ENCODE measurements at regions not wholly inside any gene's neighbourhood (a gene's known extent, or its start where the extent isn't known, plus 50 kb on each side); places are given as distances from the start of the nearest gene placed in this dataset.

DNA sequence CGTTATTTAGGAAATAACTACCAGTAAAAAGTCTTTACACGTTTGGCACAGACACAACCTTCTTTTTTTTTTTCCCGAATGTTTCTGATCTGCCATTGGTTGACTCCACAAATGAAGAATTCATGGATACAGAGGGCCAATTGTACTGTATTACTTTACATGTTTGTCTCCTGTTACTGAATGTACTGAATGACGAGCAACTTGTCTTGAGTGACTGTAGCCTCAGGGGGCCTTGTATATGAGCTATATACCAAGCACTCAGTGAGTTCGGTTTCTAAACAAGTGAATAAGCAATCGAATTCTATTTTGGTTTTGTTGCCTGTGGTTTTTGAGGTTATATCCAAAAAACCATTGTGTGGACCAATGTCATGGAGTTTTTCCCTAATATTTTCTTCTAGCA, 480.0 kb upstream of the SYT1 start:
- Histone ChIP-seq H2BK5ac (ENCODE audit: low read depth, low read length, poor library complexity, severe bottlenecking) (no peak overlapping the region), H3K79me1 (ENCODE audit: low read depth in 1 of 2, low read length in 2 of 2) (no peaks in the 10 kb centered on the region), H3K4ac (ENCODE audit: low read depth, low read length) (no peak overlapping the region), H4K5ac (ENCODE audit: low read depth, low read length) (no peak overlapping the region), H3K14ac (replicated peaks; ENCODE audit: low read depth, low read length) (no peak overlapping the region), H3K9ac (ENCODE audit: low read depth, low read length) (no peak overlapping the region), H4K20me1 (ENCODE audit: insufficient read depth, low read length) (no peaks in the 10 kb centered on the region), H3K27ac (ENCODE audit: insufficient read depth, low read length) (no peak overlapping the region), H3K56ac (ENCODE audit: extremely low read depth, insufficient read depth, low read length) (no peak overlapping the region), H3K4me1 (ENCODE audit: control insufficient read depth, insufficient read depth, low read length) (no peaks in the 10 kb centered on the region), H3K23ac (ENCODE audit: low read depth, low read length) (no peak overlapping the region), H3K9me1 (ENCODE audit: insufficient read depth, low read length) (no peaks in the 10 kb centered on the region), H3K27me3 (ENCODE audit: control insufficient read depth, insufficient read depth, low read length) (no peaks in the 10 kb centered on the region), H3K36me3 (ENCODE audit: control insufficient read depth, insufficient read depth, low read length) (no peaks in the 10 kb centered on the region), H4K91ac (ENCODE audit: insufficient read depth, low read depth, low read length) (no peak overlapping the region), H3K4me3 (ENCODE audit: insufficient read depth, low read depth, low read length) (no peak overlapping the region), H3K4me2 (ENCODE audit: low read depth, low read length) (no peak overlapping the region), H3K9me3 (ENCODE audit: control insufficient read depth, insufficient read depth, low read length) (no peaks in the 10 kb centered on the region), H2AFZ (replicated peaks; ENCODE audit: low read length, poor library complexity) (no peak overlapping the region), H3K18ac (ENCODE audit: low read depth, low read length) (no peak overlapping the region), H4K8ac (ENCODE audit: low read depth in 2 of 2, low read length in 2 of 2) (no peak overlapping the region), H2BK120ac (ENCODE audit: low read depth, low read length) (no peak overlapping the region), H2BK20ac (ENCODE audit: low read depth, low read length) (no peak overlapping the region), H2AK9ac (replicated peaks; ENCODE audit: low read depth, low read length, poor library complexity) (no peak overlapping the region), H2BK15ac (ENCODE audit: low read depth, low read length) (no peak overlapping the region), H2AK5ac (ENCODE audit: low read depth, low read length) (no peak overlapping the region)
- DNase-seq (no peak), ATAC-seq (ENCODE audit: low read depth) (no peak)
- intact Hi-C loops (cut with micrococcal nuclease) (no loop called here), in situ Hi-C loops (cut with MboI; ENCODE audit: low sequenced_read_pairs) (no loop called here), dilution Hi-C loops (cut with HindIII; ENCODE audit: low sequenced_read_pairs, unreplicated experiment) (no loop called here)
- ChIA-PET CTCF (no interaction called here), POLR2A (ENCODE audit: unreplicated experiment) (no interaction called here)
- no TSS peak for BruUV-seq (replicated peaks)
- no CpG with 5 or more reads among the region's 6 CpGs for WGBS, 2 experiments (ENCODE audit: extremely low coverage in 2 of 2, insufficient read length in 1 of 2)
- TF ChIP-seq RAD21 (IDR thresholded peaks at IDR 0.05; ENCODE audit: low read length): no peak
- no peak for TF ChIP-seq RCOR1 (IDR thresholded peaks at IDR 0.05; ENCODE audit: insufficient replicate concordance, low read length)
- TF ChIP-seq POLR2A (IDR thresholded peaks at IDR 0.05; ENCODE audit: low read depth, low read length): no peak
- no peak for TF ChIP-seq BHLHE40 (IDR thresholded peaks at IDR 0.05; ENCODE audit: low read depth, low read length)
- TF ChIP-seq CEBPB (IDR thresholded peaks at IDR 0.05; ENCODE audit: low read depth, low read length): no peak
- TF ChIP-seq, protein P1, sequence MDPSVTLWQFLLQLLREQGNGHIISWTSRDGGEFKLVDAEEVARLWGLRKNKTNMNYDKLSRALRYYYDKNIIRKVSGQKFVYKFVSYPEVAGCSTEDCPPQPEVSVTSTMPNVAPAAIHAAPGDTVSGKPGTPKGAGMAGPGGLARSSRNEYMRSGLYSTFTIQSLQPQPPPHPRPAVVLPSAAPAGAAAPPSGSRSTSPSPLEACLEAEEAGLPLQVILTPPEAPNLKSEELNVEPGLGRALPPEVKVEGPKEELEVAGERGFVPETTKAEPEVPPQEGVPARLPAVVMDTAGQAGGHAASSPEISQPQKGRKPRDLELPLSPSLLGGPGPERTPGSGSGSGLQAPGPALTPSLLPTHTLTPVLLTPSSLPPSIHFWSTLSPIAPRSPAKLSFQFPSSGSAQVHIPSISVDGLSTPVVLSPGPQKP (IDR thresholded peaks at IDR 0.05; ENCODE audit: borderline replicate concordance, low read depth, low read length): no peak
- TF ChIP-seq MAFK (IDR thresholded peaks at IDR 0.05; ENCODE audit: low read depth, low read length): no peak
- no peak for TF ChIP-seq CHD1 (IDR thresholded peaks at IDR 0.05; ENCODE audit: low read depth, low read length)
- TF ChIP-seq NFE2L2 (IDR thresholded peaks at IDR 0.05; ENCODE audit: low read depth, low read length): no peak
- no peak for TF ChIP-seq FOS (IDR thresholded peaks at IDR 0.05; ENCODE audit: low read depth, low read length)
- TF ChIP-seq SMC3 (IDR thresholded peaks at IDR 0.05; ENCODE audit: low read depth, low read length): no peak
- TF ChIP-seq RFX5 (IDR thresholded peaks at IDR 0.05; ENCODE audit: low read depth, low read length): no peak
- TF ChIP-seq MAZ (IDR thresholded peaks at IDR 0.05; ENCODE audit: borderline replicate concordance, low read depth, low read length): no peak
- TF ChIP-seq MXI1 (IDR thresholded peaks at IDR 0.05; ENCODE audit: borderline replicate concordance, low read depth, low read length): no peak
- TF ChIP-seq, protein P2, sequence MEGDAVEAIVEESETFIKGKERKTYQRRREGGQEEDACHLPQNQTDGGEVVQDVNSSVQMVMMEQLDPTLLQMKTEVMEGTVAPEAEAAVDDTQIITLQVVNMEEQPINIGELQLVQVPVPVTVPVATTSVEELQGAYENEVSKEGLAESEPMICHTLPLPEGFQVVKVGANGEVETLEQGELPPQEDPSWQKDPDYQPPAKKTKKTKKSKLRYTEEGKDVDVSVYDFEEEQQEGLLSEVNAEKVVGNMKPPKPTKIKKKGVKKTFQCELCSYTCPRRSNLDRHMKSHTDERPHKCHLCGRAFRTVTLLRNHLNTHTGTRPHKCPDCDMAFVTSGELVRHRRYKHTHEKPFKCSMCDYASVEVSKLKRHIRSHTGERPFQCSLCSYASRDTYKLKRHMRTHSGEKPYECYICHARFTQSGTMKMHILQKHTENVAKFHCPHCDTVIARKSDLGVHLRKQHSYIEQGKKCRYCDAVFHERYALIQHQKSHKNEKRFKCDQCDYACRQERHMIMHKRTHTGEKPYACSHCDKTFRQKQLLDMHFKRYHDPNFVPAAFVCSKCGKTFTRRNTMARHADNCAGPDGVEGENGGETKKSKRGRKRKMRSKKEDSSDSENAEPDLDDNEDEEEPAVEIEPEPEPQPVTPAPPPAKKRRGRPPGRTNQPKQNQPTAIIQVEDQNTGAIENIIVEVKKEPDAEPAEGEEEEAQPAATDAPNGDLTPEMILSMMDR (conservative IDR thresholded peaks at IDR 0.05; ENCODE audit: low read depth, low read length): no peak
- TF ChIP-seq, protein P3, sequence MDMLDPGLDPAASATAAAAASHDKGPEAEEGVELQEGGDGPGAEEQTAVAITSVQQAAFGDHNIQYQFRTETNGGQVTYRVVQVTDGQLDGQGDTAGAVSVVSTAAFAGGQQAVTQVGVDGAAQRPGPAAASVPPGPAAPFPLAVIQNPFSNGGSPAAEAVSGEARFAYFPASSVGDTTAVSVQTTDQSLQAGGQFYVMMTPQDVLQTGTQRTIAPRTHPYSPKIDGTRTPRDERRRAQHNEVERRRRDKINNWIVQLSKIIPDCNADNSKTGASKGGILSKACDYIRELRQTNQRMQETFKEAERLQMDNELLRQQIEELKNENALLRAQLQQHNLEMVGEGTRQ (IDR thresholded peaks at IDR 0.05; ENCODE audit: low read depth, low read length): no peak
